ENCODE measurements at regions not wholly inside any gene's neighbourhood (a gene's known extent, or its start where the extent isn't known, plus 50 kb on each side); places are given as distances from the start of the nearest gene placed in this dataset.

GRCh38 chr11:69893631-69894030 is 74.4 kb upstream of the FGF3 start:
- no peaks in the 10 kb centered on the region for H3K9me2 ChIP-seq (replicated peaks; ENCODE audit: insufficient read depth)
- no peaks in the 10 kb centered on the region for H3K36me3 ChIP-seq (replicated peaks; ENCODE audit: insufficient read depth, low read depth)
- H2AFZ ChIP-seq: no peak overlapping the region
- DNase-seq (ENCODE audit: low spot score): no peak
- no peaks in the 10 kb centered on the region for H3K79me2 ChIP-seq
- H3K4me2 ChIP-seq: no peak overlapping the region
- TF ChIP-seq CTCF (IDR thresholded peaks at IDR 0.05; ENCODE audit: poor library complexity): no peak
- TF ChIP-seq EZH2phosphoT487 (IDR thresholded peaks at IDR 0.05; ENCODE audit: low read depth, severe bottlenecking, unreplicated experiment): no peak
- TF ChIP-seq EZH2 (IDR thresholded peaks at IDR 0.05; ENCODE audit: borderline replicate concordance): no peak
- no peaks in the 10 kb centered on the region for H3K9me3 ChIP-seq (ENCODE audit: low read depth)
- peaks cover 21% of the 10 kb centered on the region for H3K27me3 ChIP-seq
- H3K27ac ChIP-seq: no peak overlapping the region
- H3K4me1 ChIP-seq (ENCODE audit: insufficient read depth): no peaks in the 10 kb centered on the region
- 87% methylated on average over 10 of the region's 10 CpGs for whole genome bisulfite sequencing (ENCODE audit: low lambda C conversion rate, missing lambda C conversion rate)
- H4K20me1 ChIP-seq (ENCODE audit: insufficient read depth, poor library complexity, severe bottlenecking): no peaks in the 10 kb centered on the region
- no peak overlapping the region for H3K4me3 ChIP-seq

GRCh38 chr11:69894181-69894611 is 75.0 kb upstream of the FGF3 start:
- no peak overlapping the region for H2AFZ ChIP-seq
- H3K36me3 ChIP-seq (replicated peaks; ENCODE audit: insufficient read depth, low read depth): no peaks in the 10 kb centered on the region
- H3K9me3 ChIP-seq (ENCODE audit: low read depth): no peaks in the 10 kb centered on the region
- no peaks in the 10 kb centered on the region for H3K9me2 ChIP-seq (replicated peaks; ENCODE audit: insufficient read depth)
- H3K79me2 ChIP-seq: no peaks in the 10 kb centered on the region
- 79% methylated on average over 15 of the region's 15 CpGs for WGBS (ENCODE audit: low lambda C conversion rate, missing lambda C conversion rate)
- no peak for TF ChIP-seq CTCF (IDR thresholded peaks at IDR 0.05; ENCODE audit: poor library complexity)
- H3K4me3 ChIP-seq: no peak overlapping the region
- no peaks in the 10 kb centered on the region for H4K20me1 ChIP-seq (ENCODE audit: insufficient read depth, poor library complexity, severe bottlenecking)
- H3K4me1 ChIP-seq (ENCODE audit: insufficient read depth): no peaks in the 10 kb centered on the region
- H3K27me3 ChIP-seq: peaks cover 16% of the 10 kb centered on the region
- H3K27ac ChIP-seq: no peak overlapping the region
- H3K4me2 ChIP-seq: no peak overlapping the region
- no peak for DNase-seq (ENCODE audit: low spot score)

- DNase-seq (ENCODE audit: low spot score): no peak
- Histone ChIP-seq H4K20me1 (ENCODE audit: insufficient read depth, poor library complexity, severe bottlenecking) (no peaks in the 10 kb centered on the region), H3K9me3 (ENCODE audit: low read depth) (no peaks in the 10 kb centered on the region), H3K4me2 (no peak overlapping the region), H3K27me3 (peaks cover 11% of the 10 kb centered on the region), H3K36me3 (replicated peaks; ENCODE audit: insufficient read depth, low read depth) (no peaks in the 10 kb centered on the region), H3K4me3 (no peak overlapping the region), H3K79me2 (no peaks in the 10 kb centered on the region), H2AFZ (no peak overlapping the region), H3K27ac (no peak overlapping the region), H3K9me2 (replicated peaks; ENCODE audit: insufficient read depth) (no peaks in the 10 kb centered on the region), H3K4me1 (ENCODE audit: insufficient read depth) (no peaks in the 10 kb centered on the region)
- TF ChIP-seq EZH2phosphoT487 (IDR thresholded peaks at IDR 0.05; ENCODE audit: low read depth, severe bottlenecking, unreplicated experiment): no peak
- no peak for TF ChIP-seq CTCF (IDR thresholded peaks at IDR 0.05; ENCODE audit: poor library complexity)
- no peak for TF ChIP-seq EZH2 (IDR thresholded peaks at IDR 0.05; ENCODE audit: borderline replicate concordance)
- 77% methylated on average over 8 of the region's 8 CpGs for WGBS (ENCODE audit: low lambda C conversion rate, missing lambda C conversion rate)
These were observed 75.4 kb upstream of the FGF3 start for GRCh38 chr11:69894648-69895047.

- no peak overlapping the region for H3K4me3 ChIP-seq
- no peaks in the 10 kb centered on the region for H3K9me3 ChIP-seq (ENCODE audit: low read depth)
- H4K20me1 ChIP-seq (ENCODE audit: insufficient read depth, poor library complexity, severe bottlenecking): no peaks in the 10 kb centered on the region
- H3K4me2 ChIP-seq: no peak overlapping the region
- no peaks in the 10 kb centered on the region for H3K36me3 ChIP-seq (replicated peaks; ENCODE audit: insufficient read depth, low read depth)
- H3K9me2 ChIP-seq (replicated peaks; ENCODE audit: insufficient read depth): no peaks in the 10 kb centered on the region
- no peaks in the 10 kb centered on the region for H3K4me1 ChIP-seq (ENCODE audit: insufficient read depth)
- H3K27me3 ChIP-seq: no peaks in the 10 kb centered on the region
- H3K27ac ChIP-seq: no peak overlapping the region
- no peak for DNase-seq (ENCODE audit: low spot score)
- H2AFZ ChIP-seq: no peak overlapping the region
- TF ChIP-seq EZH2phosphoT487 (IDR thresholded peaks at IDR 0.05; ENCODE audit: low read depth, severe bottlenecking, unreplicated experiment) (no peak), CTCF (IDR thresholded peaks at IDR 0.05; ENCODE audit: poor library complexity) (no peak), EZH2 (IDR thresholded peaks at IDR 0.05; ENCODE audit: borderline replicate concordance) (no peak)
- H3K79me2 ChIP-seq: no peaks in the 10 kb centered on the region
These were observed 77.0 kb upstream of the FGF3 start for GRCh38 chr11:69896250-69896649.

Data from hepatocyte (in vitro differentiated cells).